Coronary artery (tissue), 2 donors: ENCODE measurements at regions not wholly inside any gene's neighbourhood (a gene's known extent, or its start where the extent isn't known, plus 50 kb on each side); places are given as distances from the start of the nearest gene placed in this dataset.
"Not testable (repeated sequence)": the region's sequence is repeated elsewhere in the genome, so short reads cannot be mapped to it uniquely, and the experiment has no call there.

Experiments used
- DNase-seq: peaks from one replicate; pipeline ENCODE4 v3.0.0-alpha.2; 2017; ENCODE audit warnings: low spot score
- H3K27ac ChIP-seq, 2 donors: fragments of 200-600 bp; sonication (generic); one replicate each; pipeline ENCODE4 v1.5.1; 2016 to 2019
- H3K4me3 ChIP-seq: fragments of 200-600 bp; sonication (generic); 2 replicates; pipeline ENCODE4 v1.5.1; 2016; ENCODE audit warnings: mild to moderate bottlenecking, moderate library complexity
- CTCF ChIP-seq: fragments of 200-600 bp; sonication (generic); IDR thresholded peaks from one replicate; pipeline ENCODE4 v1.5.1; 2019; ENCODE audit warnings: antibody characterized with exemption

DNA sequence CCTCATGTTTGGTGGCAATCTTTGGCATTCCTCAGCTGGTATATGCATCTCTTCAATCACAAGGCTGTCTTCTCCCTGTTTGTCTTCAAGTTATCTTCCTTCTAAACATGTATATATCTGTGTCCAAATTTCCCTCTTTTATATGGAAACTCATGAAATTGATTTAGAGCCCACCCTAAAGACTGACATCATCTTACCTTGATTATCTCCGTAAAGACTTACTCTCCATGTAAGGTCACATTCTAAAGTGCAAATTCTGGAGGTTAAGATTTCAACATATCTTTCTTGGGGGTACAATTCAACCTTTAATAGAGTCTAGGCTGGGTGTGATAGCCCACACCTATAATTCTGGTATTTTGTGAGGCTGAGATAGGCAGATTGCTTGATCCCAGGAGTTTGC is 215.8 kb upstream of the LRRC4C start:
- no peak overlapping the region for H3K4me3 ChIP-seq
- DNase-seq: no peak
- no peak for TF ChIP-seq CTCF
- no peak overlapping the region for H3K27ac ChIP-seq

GRCh38 chr11:41713030-41713429 is 253.6 kb upstream of the LRRC4C start:
- no peak for TF ChIP-seq CTCF
- Histone ChIP-seq H3K4me3 (no peak overlapping the region), H3K27ac (no peak overlapping the region)
- DNase-seq: no peak

DNA sequence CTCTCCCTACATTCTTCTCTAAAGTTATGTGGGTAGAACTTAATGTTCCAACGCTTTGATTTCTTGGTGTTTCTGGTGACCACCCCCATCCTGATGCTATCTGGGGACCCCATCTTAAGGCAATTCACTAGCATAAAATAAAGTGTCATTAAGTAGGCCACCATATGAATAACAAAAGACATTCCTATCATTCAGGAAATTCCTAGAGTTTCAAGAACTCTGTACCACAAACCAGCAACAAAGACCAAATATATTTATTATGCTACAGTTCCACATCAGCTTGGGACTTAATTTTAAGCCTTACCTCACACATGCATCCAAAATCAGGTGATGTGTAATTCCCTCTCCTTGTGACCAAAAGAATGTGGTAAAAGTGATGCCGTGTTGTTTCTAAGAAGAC is 254.6 kb upstream of the LRRC4C start:
- TF ChIP-seq CTCF: no peak
- Histone ChIP-seq H3K4me3 (no peak overlapping the region), H3K27ac (no peak overlapping the region)
- no peak for DNase-seq

GRCh38 chr11:41716862-41717261 is 257.4 kb upstream of the LRRC4C start:
- H3K4me3 ChIP-seq: no peak overlapping the region
- H3K27ac ChIP-seq: no peak overlapping the region
- no peak for DNase-seq
- no peak for TF ChIP-seq CTCF

- no peak overlapping the region for H3K27ac ChIP-seq
- no peak for DNase-seq
- no peak overlapping the region for H3K4me3 ChIP-seq
- TF ChIP-seq CTCF: no peak
Measured at GRCh38 chr11:41720761-41721160, 261.3 kb upstream of the LRRC4C start.

DNA sequence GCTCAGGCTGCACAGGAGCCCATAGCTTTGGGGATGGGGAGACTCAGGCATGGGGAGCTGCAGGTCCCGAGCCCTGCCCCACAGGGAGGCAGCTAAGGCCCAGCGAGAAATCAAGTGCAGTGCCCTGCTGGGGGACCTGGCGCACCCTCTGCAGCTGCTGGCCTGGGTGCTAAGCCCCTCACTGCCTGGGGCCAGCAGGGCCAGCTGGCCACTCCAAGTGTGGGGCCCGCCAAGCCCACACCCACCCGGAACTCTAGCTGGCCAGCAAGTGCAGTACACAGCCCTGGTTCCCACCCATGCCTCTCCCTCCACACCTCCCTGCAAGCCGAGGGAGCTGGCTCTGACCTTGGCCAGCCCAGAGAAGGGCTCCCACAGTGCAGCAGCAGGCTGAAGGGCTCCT is 268.7 kb upstream of the LRRC4C start:
- H3K27ac ChIP-seq, H3K4me3 ChIP-seq, DNase-seq: not testable (repeated sequence)

DNA sequence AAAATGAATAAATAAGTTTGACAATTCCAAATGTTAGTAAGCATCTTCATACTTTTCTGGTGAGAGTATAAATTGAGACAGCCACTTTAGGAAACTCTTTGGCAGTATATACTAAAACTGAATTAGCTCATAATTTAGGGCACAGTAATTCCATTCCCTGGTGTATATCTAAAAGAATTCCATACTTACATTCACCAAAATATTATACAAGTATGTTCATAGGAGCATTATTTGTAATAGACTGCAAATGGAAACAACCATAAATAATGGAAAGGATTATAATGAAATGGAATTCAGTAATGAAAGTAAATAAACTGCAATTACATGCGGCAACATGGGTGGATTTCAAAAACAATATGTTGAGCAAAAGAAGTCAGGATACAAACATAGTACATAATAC is 315.8 kb upstream of the LRRC4C start:
- H3K4me3 ChIP-seq: no peak overlapping the region

More for the DNA sequence above, 315.8 kb upstream of the LRRC4C start:
- TF ChIP-seq CTCF: no peak
- DNase-seq: no peak
- H3K27ac ChIP-seq: no peak overlapping the region
